ENCODE measurements at regions not wholly inside any gene's neighbourhood (a gene's known extent, or its start where the extent isn't known, plus 50 kb on each side); places are given as distances from the start of the nearest gene placed in this dataset.

DNA sequence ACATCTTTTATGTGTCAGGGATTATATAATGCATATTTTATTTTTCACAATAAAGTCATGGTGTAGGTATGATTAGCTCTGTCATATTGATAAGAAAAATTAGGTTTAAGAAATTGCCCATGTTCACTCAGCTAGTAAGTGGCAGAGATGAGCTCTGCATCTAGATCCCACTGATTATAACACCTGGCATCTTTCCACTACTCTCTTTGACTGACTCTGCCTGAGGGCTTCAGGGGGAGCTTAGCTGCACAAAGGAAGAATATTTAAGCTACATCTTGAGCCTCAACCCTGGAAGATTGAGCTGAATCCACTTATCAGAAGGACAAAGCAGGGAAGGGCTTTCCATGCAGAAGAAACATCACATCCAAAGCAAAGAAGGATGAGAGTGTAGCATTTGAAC is 190.4 kb downstream of the MIS18A start:
- Histone ChIP-seq H2AFZ (ENCODE audit: insufficient read depth, low read depth, low read length, poor library complexity, severe bottlenecking) (no peak overlapping the region), H3K4me2 (replicated peaks; ENCODE audit: low read depth, low read length, poor library complexity, severe bottlenecking) (no peak overlapping the region), H4K20me1 (ENCODE audit: control insufficient read depth, insufficient read depth, low read length, poor library complexity, severe bottlenecking) (no peaks in the 10 kb centered on the region), H3K9me3 (ENCODE audit: control extremely low read depth in 1 of 3, control insufficient read depth in 2 of 3, insufficient read depth in 1 of 3, low read length in 2 of 3) (peaks cover 0 to 6% (median 0%) of the 10 kb centered on the region in 3 donors), H3K27me3 (replicated peaks in 1 of 4; ENCODE audit: control extremely low read depth in 1 of 4, control insufficient read depth in 3 of 4, insufficient read depth in 4 of 4, low read length in 3 of 4) (no peaks in the 10 kb centered on the region), H3K27ac (ENCODE audit: low read length in 2 of 2) (no peak overlapping the region), H3K4me1 (ENCODE audit: control insufficient read depth in 2 of 2, insufficient read depth in 2 of 2, low read length in 2 of 2) (no peaks in the 10 kb centered on the region), H3K4me3 (ENCODE audit: control extremely low read depth in 1 of 5, extremely low read depth in 1 of 5, insufficient read depth in 1 of 5, low read depth in 2 of 5, low read length in 4 of 5) (no peak overlapping the region), H3K36me3 (replicated peaks in 1 of 2; ENCODE audit: control extremely low read depth in 1 of 2, control insufficient read depth in 1 of 2, extremely low read depth in 1 of 2, insufficient read depth in 2 of 2, low read length in 1 of 2) (no peaks in the 10 kb centered on the region), H3K79me2 (ENCODE audit: control insufficient read depth, insufficient read depth, low read length) (no peaks in the 10 kb centered on the region), H3K9ac (ENCODE audit: low read length) (no peak overlapping the region)
- no peak for ATAC-seq (ENCODE audit: low read depth)
- ChIA-PET POLR2A (no interaction called here), CTCF (interaction anchor here (1.0 kb wide), 1 partner anchor 9 kb away, joined by 3 read pairs; no protein-coding TSS in a partner anchor)
- Mint-ChIP-seq H3K4me1 (no peaks in the 10 kb centered on the region), H3K9me3 (ENCODE audit: insufficient read depth) (peaks cover 3% of the 10 kb centered on the region), H3K4me3 (no peak overlapping the region), H3K27me3 (peaks cover 16% of the 10 kb centered on the region), H3K27ac (no peak overlapping the region)
- no peak for DNase-seq
- TF ChIP-seq EZH2 (IDR thresholded peaks at IDR 0.05; ENCODE audit: borderline replicate concordance, insufficient read depth, low read depth, low read length, poor library complexity, severe bottlenecking) = no peak
- TF ChIP-seq, protein P1, sequence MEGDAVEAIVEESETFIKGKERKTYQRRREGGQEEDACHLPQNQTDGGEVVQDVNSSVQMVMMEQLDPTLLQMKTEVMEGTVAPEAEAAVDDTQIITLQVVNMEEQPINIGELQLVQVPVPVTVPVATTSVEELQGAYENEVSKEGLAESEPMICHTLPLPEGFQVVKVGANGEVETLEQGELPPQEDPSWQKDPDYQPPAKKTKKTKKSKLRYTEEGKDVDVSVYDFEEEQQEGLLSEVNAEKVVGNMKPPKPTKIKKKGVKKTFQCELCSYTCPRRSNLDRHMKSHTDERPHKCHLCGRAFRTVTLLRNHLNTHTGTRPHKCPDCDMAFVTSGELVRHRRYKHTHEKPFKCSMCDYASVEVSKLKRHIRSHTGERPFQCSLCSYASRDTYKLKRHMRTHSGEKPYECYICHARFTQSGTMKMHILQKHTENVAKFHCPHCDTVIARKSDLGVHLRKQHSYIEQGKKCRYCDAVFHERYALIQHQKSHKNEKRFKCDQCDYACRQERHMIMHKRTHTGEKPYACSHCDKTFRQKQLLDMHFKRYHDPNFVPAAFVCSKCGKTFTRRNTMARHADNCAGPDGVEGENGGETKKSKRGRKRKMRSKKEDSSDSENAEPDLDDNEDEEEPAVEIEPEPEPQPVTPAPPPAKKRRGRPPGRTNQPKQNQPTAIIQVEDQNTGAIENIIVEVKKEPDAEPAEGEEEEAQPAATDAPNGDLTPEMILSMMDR (IDR thresholded peaks at IDR 0.05) = no peak
- intact Hi-C loops (cut with micrococcal nuclease) = no loop called here

GRCh38 chr21:32087447-32087846 is 191.4 kb downstream of the MIS18A start:
- 100% methylated on average over 1 of the region's 1 CpG for WGBS (ENCODE audit: insufficient coverage)
- no peaks in the 10 kb centered on the region for H3K4me1 Mint-ChIP-seq
- Histone ChIP-seq H3K4me2 (replicated peaks; ENCODE audit: low read depth, low read length, poor library complexity, severe bottlenecking) (no peak overlapping the region), H3K9ac (ENCODE audit: low read length) (no peak overlapping the region), H3K79me2 (ENCODE audit: control insufficient read depth, insufficient read depth, low read length) (no peaks in the 10 kb centered on the region), H3K4me1 (ENCODE audit: control insufficient read depth in 2 of 2, insufficient read depth in 2 of 2, low read length in 2 of 2) (no peaks in the 10 kb centered on the region), H2AFZ (ENCODE audit: insufficient read depth, low read depth, low read length, poor library complexity, severe bottlenecking) (no peak overlapping the region), H3K27ac (ENCODE audit: low read length in 2 of 2) (no peak overlapping the region), H4K20me1 (ENCODE audit: control insufficient read depth, insufficient read depth, low read length, poor library complexity, severe bottlenecking) (no peaks in the 10 kb centered on the region), H3K27me3 (replicated peaks in 1 of 4; ENCODE audit: control extremely low read depth in 1 of 4, control insufficient read depth in 3 of 4, insufficient read depth in 4 of 4, low read length in 3 of 4) (no peaks in the 10 kb centered on the region), H3K36me3 (replicated peaks in 1 of 2; ENCODE audit: control extremely low read depth in 1 of 2, control insufficient read depth in 1 of 2, extremely low read depth in 1 of 2, insufficient read depth in 2 of 2, low read length in 1 of 2) (no peaks in the 10 kb centered on the region), H3K4me3 (ENCODE audit: control extremely low read depth in 1 of 5, extremely low read depth in 1 of 5, insufficient read depth in 1 of 5, low read depth in 2 of 5, low read length in 4 of 5) (no peak overlapping the region), H3K9me3 (ENCODE audit: control extremely low read depth in 1 of 3, control insufficient read depth in 2 of 3, insufficient read depth in 1 of 3, low read length in 2 of 3) (peaks cover 0 to 3% (median 0%) of the 10 kb centered on the region in 3 donors)
- intact Hi-C loops (cut with micrococcal nuclease) = no loop called here
- H3K27ac Mint-ChIP-seq = no peak overlapping the region
- POLR2A ChIA-PET = no interaction called here
- DNase-seq = no peak
- H3K27me3 Mint-ChIP-seq = peaks cover 12% of the 10 kb centered on the region
- no peak for ATAC-seq (ENCODE audit: low read depth)
- H3K9me3 Mint-ChIP-seq (ENCODE audit: insufficient read depth) = no peaks in the 10 kb centered on the region
- CTCF ChIA-PET = no interaction called here
- no peak for TF ChIP-seq EZH2 (IDR thresholded peaks at IDR 0.05; ENCODE audit: borderline replicate concordance, insufficient read depth, low read depth, low read length, poor library complexity, severe bottlenecking)
- TF ChIP-seq, protein P1 (IDR thresholded peaks at IDR 0.05) = no peak
- no peak overlapping the region for H3K4me3 Mint-ChIP-seq
